ENCODE measurements at regions not wholly inside any gene's neighbourhood (a gene's known extent, or its start where the extent isn't known, plus 50 kb on each side); places are given as distances from the start of the nearest gene placed in this dataset.
"Not testable (repeated sequence)": the region's sequence is repeated elsewhere in the genome, so short reads cannot be mapped to it uniquely, and the experiment has no call there.

DNA sequence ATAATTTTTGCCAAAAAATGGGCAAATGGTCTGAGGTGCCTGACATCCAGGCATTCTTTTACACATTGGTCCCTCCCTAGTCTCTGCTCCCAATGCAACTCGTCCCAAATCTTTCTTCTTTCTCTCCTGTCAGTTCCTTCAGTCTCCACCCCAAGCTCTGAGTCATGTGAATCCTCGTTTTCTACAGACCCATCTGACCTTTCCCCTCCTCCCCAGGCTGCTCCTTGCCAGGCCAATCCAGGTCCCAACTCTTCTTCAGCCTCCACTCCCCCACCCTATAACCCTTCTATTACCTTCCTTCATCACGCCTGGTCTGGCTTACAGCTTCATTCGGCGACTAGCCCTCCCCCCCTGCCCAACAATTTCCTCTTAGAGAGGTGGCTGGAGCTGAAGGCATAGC is 55.3 kb downstream of the BBS10 start:
- DNase-seq: not testable (repeated sequence)

DNA sequence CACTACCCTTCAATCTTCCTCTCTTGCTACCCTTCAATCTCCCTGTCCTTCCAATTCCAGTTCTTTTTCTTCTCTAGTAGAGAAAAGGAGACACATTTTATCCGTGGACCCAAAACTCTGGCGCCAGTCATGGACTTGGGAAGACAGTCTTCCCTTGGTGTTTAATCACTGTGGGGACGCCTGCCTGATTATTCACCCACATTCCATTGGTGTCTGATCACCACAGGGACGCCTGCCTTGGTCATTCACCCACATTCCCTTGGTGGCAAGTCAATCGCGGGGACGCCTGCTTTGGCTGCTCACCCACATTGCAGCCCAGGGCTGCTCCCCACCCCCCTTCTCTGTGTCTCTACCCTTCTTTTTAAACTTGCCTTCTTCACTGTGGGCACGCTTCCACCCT is 55.9 kb downstream of the BBS10 start:
- not testable (repeated sequence) for DNase-seq

DNA sequence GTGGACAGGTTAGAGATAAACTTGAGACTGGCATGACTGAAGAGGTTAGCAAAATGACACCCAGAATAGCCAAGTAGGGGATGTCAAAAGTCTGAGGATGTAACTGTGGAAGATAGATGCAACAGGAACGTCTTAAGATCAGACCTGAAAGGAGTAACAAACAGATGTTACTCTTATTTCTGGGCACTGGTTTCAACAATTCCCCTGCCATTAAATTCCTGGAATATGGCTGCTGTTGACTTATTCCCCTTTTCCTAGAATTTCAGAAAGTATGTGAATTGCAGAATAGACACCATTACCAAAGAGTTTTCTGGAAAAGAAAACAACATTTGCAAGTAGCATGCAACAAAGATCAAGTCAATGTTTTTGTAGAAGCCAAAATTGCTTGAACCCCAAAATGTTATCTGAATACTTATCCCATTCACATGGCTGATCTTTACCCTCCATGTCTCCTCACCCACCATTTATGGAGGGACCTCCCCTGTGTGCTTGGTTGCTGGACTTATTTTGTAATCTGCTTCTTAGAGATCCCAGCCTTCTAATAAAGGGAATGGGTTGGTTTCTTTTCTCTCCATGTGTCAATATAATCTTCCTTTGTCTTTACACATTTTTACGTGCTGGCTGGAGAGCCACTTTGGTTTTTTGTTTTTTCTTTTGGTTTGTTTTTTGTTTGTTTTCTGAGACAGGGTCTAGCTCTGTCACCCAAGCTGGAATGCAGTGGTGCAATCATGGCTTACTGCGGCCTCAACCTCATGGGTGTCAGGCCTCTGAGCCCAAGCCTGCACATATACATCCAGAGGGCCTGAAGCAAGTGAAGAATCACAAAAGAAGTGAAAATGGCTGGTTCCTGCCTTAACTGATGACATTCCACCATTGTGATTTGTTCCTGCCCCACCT is 57.0 kb downstream of the BBS10 start:
- DNase-seq: no peak

DNA sequence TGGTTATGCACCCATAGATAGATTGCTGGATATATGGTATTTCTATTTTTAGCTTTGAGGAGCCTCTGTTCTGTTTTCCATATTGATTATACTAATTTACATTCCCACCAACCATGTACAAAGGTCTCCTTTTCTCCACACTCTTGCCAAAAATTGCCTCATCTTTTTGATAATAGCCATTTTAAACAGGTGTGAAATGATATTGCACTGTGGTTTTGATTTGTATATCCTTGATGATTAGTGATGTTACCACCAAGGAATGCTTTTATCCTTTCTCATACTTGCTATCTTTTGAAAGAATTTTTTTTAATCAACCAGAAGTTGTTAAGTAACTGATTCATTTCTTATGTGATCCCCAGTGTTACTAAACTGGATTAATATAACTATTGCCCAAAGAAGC is 60.0 kb downstream of the BBS10 start:
- no peak for DNase-seq

DNA sequence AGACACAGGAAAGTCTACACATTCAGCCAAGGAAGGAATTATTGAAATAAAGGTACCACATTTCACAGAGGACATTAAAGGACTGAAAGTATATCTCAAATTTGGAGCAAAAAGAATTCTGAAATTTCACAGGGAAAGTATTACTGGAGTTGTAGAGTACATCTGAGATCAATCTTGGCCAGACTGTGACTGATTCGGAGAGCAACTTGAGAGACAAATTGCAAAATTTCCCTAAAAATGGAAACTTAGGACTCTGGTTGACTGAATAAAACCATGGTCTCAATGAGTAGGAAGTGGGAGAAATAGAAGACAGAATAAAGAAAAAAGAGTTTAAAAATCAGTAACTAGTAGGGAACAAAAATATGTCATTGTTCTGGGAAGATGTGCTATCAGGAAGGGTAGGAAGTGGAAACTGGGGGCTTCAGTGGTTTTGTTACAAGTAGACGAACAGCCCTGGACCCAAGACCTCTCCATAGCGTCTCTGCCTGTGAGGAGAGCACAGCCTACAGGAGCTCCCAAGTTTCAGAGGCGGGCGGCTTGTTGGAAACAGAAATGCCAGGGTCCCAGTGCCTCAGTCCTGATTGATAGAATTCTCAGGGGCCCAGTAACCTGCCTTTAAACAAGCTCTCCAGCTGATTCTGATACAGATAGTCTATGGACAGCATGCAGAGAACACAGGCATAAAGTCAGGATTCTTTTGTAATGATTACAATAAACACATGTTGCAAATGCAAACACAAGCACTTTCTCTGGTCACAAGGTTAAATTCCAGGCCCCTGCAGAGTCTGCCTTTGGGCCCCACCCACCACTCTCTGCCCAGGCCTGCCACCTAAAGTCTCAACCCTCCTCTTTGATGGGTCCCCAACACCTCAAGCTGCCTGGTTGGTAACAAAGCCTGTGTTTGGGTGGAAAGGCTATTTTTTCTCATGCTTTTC is 63.1 kb downstream of the BBS10 start:
- DNase-seq: no peak

DNA sequence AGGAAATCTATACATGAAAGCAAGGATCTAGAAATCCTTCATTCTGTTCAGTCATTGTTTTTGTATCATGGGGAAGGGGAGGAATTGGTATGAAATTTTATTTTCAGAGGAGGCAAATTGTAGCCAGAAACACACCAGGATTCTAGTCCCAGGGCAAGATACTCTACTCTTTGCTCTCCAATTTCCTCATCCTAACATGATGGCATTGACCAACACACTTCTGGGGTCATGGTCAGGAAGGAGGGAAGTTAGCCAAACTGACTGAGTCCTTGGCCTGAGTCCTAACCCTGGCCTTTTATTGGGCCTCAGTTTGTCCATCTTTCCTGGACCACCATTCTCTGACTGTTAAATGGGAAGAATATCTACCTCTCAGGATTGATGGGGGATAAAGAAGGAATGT is 65.5 kb downstream of the BBS10 start:
- no peak for DNase-seq

DNA sequence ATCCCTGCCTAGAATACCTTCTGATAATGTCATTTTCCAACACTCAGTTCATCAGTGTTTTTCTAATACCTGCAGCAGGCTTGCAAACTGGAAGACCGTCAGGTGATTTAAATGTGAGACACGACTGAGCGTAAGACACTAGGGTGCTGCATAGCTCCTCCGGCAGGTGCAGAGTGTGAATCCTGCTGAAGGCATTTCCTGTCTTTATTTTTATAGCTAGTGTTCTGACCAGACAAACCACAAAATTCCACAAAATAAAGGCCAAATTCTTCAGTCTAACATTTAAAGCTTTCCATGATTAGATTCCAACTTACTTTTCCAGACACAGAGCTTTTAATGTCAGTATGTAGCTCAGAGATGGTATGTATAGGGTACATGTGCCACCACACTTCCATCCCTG is 70.7 kb downstream of the BBS10 start:
- no peak for DNase-seq

DNA sequence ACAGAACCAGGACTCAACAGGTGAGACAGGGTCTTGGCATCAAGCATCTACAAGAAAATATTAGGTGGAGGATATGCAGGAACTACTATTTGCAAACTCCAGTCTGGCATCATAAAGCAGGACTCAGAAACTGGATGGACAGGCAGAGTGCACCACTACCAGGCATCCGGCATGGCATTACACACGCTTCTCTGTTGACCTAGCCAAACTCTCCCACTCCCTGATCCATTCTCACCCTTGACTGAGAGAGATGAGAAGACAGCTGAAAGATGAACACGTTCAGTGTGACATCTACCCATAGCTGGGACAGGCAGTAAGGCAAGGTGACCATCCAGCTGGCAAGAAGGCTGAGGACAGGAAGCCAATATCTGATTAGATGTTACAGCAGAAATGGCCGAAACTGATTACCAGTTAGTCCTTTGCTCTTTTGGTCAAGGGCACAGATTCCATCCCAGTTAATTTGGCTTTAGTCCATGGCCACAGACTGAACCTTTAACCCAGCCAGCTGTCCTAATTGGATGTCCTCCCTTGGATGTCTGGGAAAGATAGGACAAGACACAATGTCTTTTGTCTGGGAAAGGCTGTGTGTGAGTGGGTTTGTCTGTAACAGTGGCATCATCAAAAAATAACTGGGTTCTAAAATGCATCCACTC is 71.6 kb downstream of the BBS10 start:
- no peak for DNase-seq

DNA sequence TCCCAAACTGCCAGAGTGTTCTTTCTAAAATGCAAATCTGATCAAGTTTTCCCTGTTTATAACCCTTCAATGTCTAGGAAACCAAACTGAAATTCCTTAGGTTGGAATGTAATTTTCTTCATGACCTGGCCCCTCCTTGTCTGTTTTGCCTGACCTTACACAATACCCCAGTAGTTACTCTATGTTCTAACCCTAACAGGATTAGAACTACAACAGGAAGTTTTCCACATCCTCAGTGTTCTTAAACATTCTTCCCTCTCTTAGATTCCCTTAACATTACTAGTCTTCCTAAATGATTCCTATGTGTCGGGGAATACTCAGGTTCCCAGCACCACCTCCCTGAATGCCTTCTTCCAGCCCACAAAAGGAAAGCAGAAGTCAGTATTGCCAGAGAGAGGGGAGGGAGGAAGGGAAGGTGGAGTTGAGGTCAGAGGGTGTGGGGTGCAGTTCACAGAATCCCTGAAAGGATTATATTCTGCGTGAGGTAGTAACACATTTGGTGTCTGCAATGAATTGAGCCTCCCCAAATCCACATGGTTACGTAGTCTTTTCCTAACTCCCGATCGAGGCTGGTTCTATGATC is 72.6 kb downstream of the BBS10 start:
- DNase-seq: no peak

DNA sequence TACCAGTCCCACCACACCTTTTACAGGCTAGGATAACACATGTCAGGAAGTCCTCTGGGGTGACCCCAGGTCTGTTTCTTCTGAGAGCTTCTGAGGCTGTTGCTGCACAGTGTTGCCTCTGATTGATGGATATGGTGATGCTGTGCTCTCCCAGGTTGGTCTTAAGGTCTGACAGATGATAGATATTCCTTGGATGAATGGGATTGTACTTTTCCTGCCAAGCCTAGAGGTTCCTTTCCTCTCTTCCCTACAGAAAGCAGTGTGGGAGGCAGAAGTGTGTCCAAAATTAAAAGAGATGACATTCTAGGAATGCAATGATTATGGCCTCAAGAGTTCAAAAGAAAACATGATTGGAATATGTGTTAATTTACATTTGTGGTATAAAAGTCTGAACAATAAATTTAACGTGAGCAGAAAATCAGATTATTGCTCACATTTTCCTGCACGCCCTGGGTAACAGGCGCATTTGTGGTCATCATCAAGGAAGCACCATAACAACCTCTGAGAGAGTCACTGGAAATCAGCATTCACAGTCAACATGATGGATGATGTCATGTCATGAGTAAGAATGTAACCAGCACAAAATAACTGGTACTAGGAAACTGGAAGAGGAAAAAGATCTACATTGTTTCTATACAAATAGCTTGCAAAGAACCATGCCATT is 73.7 kb downstream of the BBS10 start:
- DNase-seq: no peak

DNA sequence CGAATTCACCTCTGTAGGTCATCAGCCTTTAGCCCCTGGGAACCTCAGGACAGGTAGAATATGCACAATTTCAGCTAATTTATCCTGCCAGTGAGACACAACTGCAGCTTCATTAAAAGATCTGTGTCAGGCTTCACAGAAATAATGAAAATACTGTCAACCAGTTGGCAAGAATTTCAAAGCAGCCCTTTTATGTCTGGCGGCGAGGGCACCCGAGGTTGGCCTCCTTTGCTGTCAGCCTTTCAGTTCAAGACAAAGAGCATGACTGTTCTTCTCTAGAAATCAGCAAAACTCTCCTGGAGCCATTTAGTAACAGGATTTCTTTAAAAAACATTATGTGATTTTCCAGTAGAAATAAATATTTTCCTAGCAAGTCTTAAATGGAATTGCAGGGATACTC is 75.9 kb downstream of the BBS10 start:
- no peak for DNase-seq

DNA sequence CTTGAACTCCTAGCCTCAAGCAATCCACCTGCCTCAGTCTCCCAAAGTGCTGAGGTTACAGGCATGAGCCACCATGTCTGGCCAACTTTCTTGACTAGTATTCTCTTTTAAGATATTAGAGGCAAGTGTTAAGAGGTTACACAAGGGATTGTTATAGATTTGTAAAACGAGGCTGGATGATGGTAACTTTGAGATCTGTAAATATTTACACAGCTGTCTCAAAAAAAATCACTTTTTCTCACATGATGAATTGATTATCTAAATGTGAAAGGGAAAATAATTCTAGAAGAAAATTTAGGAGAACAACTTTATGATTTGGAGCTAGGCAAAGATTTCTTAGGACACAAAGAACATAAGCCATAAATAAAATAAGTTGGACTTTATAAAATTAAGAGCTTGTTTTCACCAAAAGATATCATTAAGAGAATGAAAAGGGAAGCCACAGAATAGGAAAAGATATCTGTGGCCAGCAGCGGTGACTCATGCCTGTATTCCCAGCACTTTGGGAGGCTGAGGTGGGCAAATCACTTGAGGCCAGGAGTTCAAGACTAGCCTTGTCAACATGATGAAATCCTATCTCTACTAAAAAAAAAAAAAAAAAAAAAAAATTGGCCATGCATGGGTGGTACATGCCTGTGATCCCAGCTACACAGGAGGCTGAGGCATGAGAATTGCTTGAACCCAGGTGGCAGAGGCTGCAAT is 77.4 kb downstream of the BBS10 start:
- DNase-seq: no peak

DNA sequence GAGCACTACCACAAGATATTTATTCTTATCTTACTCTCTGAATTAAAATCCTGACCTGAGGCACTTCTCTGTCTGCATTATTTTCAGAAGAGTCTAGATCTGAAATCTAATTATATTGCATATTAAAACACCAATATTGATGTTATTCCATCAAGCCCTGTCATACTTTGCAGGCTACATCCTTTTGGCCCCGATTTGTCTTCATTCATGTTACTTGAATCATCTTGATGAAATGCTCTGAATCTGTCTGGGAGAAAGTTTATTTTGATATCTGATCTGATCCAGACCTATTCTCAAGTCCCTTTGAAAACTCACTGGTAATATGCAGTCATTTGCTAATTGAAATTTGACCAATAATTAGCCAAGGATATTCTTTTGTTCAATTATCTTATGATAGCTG is 79.9 kb downstream of the BBS10 start:
- no peak for DNase-seq

DNA sequence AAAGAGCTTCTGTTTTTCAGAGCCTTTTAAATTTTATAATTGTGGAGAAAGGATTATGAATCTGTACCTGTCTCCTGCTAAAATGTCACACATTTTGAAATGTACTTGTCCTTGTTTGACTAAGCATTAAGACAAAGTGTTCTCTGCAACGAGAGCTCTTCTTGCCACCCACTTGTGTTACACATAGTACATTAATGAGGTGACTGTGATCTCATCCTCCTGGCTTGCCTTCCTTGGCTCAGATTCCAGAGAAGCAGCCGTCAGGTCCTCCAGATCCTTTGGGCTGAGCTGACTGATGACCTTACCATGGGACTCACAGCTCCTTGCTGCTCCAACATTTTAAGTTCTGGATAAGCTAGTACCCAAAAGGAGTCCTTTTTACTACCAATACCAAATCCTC is 81.4 kb downstream of the BBS10 start:
- DNase-seq: peak; percentile 62 to 83

DNA sequence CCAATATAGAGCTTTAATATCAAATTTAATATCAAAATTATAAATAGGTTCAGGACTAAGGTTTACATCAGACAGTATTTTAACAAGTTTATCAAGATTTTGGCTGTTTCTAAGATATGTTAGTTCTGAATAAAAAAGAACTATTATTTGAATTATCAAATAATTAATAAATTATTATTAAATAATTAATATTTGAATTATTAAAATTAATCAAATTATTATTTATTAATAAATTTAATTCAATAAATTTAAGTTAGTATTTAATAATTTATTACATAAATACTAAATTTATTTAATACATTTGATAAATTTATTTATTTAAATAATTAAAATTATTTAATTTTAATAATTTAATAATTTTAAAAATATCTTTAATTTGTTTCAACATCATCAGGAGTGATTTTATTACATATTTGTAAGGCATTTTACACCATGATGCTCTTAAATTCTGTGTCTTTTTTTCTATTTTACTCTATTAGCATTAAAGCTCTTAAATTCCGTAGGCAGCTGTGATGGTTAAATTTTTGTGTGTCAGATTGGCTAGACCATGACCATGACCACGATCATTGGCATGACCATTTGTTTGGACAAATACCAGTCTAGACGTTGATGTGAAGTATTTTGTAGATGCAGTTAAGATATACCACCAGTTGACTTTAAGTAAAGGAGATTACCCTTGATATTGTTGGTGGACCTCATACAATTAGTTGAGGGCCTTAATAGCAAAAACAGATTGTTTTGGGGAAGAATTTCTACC is 82.6 kb downstream of the BBS10 start:
- no peak for DNase-seq

DNA sequence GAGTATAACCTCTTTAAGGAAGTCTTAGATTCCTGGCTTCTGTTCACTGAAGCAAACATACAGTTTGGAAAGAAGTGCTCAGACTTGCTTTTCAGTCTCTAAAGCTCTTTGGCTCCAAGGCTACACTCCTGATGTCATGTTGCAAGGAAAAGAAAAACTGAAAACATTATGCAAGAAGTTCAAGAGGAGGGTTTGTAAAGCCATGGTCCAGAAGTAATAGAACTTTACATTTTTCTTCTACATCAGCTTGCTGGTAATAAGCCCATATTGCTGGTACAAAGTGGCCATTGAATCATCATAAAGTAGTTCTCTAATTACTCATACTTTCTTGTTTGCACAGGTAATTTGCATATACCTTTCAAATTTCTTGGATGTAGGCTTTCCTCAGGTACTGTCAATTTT is 83.6 kb downstream of the BBS10 start:
- DNase-seq: no peak

DNA sequence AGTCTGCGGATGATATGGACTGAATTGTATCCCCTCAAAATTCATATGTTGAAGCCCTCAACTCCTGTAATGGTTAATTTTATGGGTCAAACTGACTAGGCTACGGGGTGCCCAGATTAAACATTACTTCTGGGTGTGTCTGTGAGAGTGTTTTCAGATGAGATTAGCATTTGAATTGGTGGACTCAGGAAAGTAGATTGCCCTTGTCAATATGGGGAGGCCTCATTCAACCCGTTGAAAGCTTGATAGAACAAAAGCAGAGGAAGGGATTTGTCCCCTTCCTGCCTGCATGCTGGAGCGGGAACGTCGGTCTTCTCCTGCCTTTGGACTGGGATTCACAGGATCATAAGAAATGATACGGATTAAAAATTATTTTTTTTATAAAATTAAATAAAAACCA is 84.5 kb downstream of the BBS10 start:
- no peak for DNase-seq

DNA sequence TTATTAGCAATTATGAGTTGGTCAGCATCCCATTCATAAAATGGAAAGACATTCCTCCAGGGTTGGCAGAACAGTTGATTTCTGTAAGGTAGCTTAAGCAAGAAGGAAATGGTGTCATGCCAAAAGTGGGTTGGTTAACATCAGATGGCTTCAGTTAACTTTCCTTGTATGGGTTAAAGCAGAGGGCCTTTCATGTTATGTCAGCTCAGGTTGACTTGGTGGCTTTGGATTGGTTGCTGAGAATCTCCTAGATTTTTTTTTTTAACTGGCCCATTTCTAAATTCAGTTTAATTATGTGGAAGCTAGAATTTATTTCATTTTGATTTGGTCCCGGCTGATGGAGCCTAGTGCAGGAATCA is 87.8 kb downstream of the BBS10 start:
- no peak for DNase-seq

DNA sequence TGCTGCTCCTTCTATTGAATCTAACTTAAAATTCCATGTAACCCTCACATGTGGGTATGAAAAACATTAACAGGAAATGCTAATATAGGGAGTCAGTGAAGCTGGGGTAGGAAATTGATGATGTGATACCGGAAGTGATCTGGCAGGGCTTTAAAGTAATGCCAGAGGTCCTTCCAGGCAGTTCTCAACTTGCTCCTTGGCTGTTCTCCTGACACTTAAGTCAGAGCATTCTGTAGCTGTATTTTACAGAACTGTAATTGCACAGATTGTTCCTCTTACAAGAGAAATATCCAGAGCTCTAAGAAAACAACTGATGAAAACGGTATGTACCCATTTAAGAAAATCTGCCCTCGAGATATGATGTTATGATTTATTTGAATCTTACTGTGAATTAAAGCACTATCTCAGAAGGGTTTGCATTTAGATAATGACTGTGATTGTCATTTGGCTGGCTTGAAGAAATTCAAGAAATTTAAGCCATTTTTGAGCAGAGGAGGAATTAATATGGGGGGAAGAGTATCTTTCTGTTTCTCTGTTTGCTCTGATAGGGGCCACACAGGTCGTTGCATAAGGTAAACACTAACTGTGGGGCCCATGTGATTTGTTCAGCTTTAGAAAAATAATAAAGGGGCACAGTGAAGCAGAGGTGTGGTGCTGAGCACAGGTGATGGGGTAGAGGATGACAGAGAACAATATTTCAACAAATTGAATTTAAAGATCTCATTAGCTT is 88.4 kb downstream of the BBS10 start:
- DNase-seq: no peak

DNA sequence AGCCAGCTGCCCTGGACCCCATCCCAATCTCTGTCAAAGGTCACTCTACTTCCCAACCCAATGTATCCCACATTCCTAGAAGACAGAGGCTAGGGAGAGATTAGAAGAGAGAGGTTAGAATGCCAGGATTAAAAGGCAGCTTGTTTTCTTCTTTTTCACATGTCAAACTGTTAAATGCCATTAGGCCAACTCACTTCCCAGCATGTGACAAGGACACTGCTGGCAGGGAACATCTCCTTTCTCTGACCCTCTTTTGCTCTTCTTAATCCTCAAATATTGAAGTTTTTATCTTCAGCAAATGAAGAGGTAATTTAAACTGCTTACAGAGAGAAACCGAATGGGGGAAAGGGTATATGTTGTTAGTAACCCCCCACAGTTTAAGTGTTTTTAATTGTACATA is 89.1 kb downstream of the BBS10 start:
- no peak for DNase-seq

Measured in NCI-H524 (cell line).